ENCODE measurements at regions not wholly inside any gene's neighbourhood (a gene's known extent, or its start where the extent isn't known, plus 50 kb on each side); places are given as distances from the start of the nearest gene placed in this dataset.
"Not testable (repeated sequence)": the region's sequence is repeated elsewhere in the genome, so short reads cannot be mapped to it uniquely, and the experiment has no call there.

DNA sequence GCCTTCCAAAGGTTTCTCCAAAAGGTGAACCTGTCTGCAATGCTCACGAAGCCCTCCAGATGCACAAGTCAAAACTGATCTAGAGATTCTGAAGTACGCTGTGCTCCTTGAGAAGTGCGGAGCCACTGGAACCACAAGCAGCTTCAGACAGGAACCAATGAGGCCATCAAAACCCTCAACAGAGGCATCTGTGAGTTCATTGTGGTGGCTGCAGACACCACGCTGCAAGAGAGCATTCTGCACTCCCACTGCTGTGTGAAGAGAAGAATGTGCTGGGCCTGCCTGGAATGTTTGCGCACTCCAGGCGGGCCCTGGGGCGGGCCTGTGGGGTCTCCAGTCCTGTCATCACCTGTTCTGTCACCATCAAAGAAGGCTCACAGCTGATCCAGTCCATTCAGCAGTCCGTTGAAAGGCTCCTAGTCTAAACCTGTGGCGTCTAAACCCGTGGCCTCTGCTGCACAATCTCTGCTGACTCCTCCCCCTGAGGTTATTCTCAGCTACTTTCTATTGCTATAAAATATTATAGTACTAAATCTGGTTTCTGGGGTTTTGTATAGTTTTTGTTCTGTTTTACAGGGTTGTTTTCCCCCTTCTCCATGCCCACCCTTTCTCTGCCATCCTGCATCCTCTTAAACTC is 111.6 kb downstream of the PPIAL4A start:
- H3K27me3 ChIP-seq; ATAC-seq; H3K4me1 ChIP-seq; H3K9me3 ChIP-seq; DNase-seq; H3K4me3 ChIP-seq; intact Hi-C loops (cut with DNase I); H3K36me3 ChIP-seq; H3K27ac ChIP-seq: not testable (repeated sequence)
- 55 to 58% methylated on average over 3 of the region's 10 CpGs; no CpG with 5 or more reads in 2 of the 4 donors for WGBS, 4 donors

DNA sequence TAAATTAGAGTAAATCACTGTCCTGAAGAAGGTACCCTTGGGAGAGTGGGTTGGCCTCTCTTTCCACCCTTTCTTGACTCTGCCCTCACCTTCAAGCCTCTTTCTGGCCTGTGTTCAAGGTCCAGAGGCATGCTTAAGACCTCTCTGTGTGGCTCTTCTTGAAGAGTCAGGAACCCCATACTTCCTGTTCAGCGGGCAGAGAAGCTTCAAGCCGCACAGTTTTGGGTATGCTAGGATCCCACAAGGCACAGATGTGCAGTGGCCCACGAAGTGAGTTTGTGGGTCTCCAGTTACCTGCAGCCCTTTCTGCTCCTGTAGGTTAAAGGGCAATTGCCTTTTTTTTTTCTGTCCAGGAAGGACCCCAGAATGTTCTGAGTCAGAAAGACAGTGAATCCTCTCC is 113.7 kb downstream of the PPIAL4A start:
- WGBS, 4 donors: 69 to 80% methylated on average over 1 of the region's 3 CpGs; no CpG with 5 or more reads in 2 of the 4 donors
- ATAC-seq; intact Hi-C loops (cut with DNase I); H3K27ac ChIP-seq; DNase-seq; H3K4me1 ChIP-seq; H3K36me3 ChIP-seq; H3K9me3 ChIP-seq; H3K4me3 ChIP-seq: not testable (repeated sequence)
- H3K27me3 ChIP-seq: peaks cover 0 to 16% (median 6%) of the 10 kb centered on the region in 9 donors

DNA sequence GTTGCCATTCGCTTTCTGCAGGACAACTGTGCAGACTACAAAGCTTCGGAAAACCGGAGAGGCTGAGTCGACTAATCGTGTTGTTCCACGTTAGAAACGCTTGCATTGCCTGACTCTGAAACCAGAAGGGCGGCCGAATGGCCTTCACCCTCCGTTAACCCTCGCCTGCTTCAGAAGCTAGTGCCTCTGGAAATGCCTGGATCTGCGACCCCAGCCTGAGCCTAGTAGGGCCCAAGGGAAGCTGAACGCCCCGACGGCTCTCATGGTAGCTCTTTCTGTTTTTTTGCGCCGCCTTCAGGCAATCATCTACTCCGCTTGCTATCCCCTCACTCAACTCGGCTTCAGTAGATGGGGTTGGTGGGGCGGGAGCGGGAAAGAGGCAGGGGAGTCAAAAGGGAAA is 117.3 kb downstream of the PPIAL4A start:
- H3K4me1 ChIP-seq; DNase-seq; H3K27ac ChIP-seq; H3K9me3 ChIP-seq; H3K36me3 ChIP-seq; ATAC-seq; H3K4me3 ChIP-seq; intact Hi-C loops (cut with DNase I): not testable (repeated sequence)
- 11 to 20% (median 17%) methylated on average over 17 to 21 of the region's 21 CpGs for WGBS, 4 donors
- peaks cover 3 to 29% (median 6%) of the 10 kb centered on the region in 9 donors for H3K27me3 ChIP-seq

DNA sequence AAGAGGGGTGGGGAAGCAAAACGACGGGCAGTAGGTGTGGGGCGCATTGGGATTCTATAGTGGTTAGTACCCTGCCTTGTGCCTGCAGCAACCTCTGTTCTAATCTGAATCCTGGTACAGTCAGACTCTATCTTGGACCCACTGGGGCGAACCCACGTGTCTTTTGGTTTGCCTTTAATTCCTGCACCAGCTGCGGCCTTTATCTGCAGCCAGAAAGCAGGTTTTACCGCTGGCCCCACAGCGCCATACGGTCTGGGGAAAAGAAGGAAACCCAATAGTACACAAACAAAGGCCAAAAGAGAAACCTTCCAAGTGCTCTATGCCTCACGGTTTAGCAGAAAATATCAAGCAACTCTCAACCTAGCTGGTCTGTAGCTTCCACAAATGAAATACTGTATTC is 118.2 kb downstream of the PPIAL4A start:
- H3K9me3 ChIP-seq; H3K36me3 ChIP-seq; H3K4me1 ChIP-seq; H3K4me3 ChIP-seq; intact Hi-C loops (cut with DNase I); H3K27ac ChIP-seq; ATAC-seq: not testable (repeated sequence)
- peak in 1 of 5 donors; percentile 13 for DNase-seq
- peaks cover 3 to 29% (median 6%) of the 10 kb centered on the region in 9 donors for H3K27me3 ChIP-seq
- WGBS, 4 donors: 13 to 36% (median 24%) methylated on average over 7 of the region's 10 CpGs

DNA sequence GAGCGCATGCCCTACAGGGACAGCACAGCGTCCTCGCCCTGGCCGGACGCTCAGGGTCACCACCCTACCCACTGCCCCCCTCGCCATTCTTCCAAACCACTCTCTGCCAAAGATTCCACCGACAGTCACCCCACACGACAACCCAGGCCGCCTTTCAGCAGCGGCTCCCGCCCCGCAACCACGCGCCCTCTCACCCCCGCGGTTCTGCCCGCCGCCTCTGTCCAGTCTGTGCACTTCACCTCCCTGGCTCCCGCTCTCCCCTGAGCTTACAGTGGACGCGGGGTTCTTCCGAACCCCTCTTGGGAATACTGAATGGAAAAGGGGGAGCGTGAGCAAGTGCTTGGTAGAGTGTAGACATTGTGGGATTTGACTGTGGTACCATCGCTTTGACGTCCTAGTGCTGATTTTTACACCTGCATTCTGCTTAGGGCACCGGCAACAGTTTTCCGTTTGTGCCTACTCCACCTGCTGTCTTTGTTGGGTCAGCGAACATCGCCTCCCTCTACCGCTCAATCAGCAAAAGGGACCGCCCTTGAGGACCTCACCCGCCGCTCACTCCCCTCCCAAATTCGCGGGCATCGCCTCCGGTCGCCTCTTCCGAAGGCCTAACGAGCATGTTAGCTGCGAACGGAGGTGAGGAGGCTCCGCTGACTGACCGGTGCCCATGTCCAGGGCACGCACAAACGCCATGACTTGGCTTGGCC is 119.1 kb downstream of the PPIAL4A start:
- H3K9me3 ChIP-seq; ATAC-seq; H3K4me1 ChIP-seq; intact Hi-C loops (cut with DNase I); H3K36me3 ChIP-seq; H3K27ac ChIP-seq: not testable (repeated sequence)
- DNase-seq: peak in 1 of 5 donors; percentile 17
- WGBS, 4 donors: 4 to 9% (median 5%) methylated on average over 38 to 44 of the region's 46 CpGs
- Histone ChIP-seq H3K4me3 (peak overlapping the region in 7 of 12 donors; percentile 10 to 35 (median 15)), H3K27me3 (peaks cover 3 to 29% (median 6%) of the 10 kb centered on the region in 9 donors)

DNA sequence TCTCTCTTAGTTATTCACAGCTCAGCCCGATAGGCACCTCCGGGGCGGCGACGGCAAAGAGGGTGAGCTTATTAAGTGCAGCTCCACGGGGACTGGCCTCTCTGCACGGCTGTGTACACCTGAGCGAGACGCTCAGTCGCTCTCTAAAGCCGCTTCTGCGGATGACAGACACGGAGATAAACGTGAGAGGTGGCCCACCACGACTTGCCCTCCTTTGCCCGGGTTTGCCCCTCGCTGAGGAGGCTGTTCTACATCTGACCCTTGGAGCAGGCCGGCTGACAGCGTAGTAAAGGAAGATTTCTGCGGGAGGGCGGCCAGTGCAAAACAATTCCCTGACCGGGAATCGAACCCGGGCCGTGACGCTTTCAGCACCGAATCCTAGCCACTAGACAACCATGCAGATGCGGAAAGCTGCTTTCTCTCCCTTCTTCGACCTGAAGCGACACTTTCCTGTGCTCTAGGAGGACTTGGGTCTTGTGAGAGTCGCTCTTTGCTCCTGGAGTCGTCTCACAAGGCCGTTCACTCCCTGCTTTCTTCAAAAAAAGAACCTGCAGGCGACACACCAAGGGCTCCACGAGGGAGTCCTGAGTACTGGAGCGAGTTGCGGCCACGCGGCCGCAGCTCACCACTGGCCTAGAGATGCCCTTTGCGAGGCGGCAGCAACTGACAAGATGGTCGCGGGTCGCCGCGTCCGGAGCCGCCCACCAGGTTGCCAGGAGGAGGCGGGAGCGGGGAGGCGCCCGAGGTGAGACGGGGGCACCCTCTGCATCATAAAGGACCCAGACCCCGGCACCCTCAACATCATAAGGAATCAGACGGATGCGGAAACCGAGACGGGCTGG is 119.9 kb downstream of the PPIAL4A start:
- ATAC-seq; H3K4me1 ChIP-seq; H3K36me3 ChIP-seq; H3K27ac ChIP-seq; intact Hi-C loops (cut with DNase I); H3K9me3 ChIP-seq: not testable (repeated sequence)
- Histone ChIP-seq H3K27me3 (peaks cover 3 to 29% (median 6%) of the 10 kb centered on the region in 9 donors), H3K4me3 (peak overlapping the region in 6 of 12 donors; percentile 9 to 35 (median 14))
- WGBS, 4 donors: 2 to 5% (median 2%) methylated on average over 18 to 54 of the region's 59 CpGs
- peak in 3 of 5 donors; percentile 28 to 56 (median 33) for DNase-seq

DNA sequence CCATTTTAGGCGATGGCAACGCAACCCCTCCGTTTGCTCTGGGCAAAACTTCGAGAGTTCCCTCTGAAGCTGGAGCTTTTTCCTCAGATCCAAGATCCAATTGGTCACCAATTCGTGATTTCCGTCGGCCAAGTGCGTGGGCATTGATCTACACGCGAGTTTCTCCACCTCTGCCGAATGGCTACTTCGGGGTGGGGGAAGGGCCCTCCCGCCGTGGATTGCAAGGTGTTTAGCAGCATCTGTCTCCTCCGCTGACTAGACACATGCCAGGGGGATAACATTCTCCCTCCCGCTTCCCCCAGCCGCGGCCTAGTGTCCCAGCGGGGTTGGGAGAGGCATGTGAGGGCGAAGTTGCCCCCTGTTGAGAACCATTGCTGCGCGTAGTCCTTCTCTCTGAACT is 120.6 kb downstream of the PPIAL4A start:
- 15% methylated on average over 6 to 9 of the region's 22 CpGs; no CpG with 5 or more reads in 2 of the 4 donors for WGBS, 4 donors
- H3K36me3 ChIP-seq; H3K4me1 ChIP-seq; ATAC-seq; intact Hi-C loops (cut with DNase I); H3K9me3 ChIP-seq; DNase-seq; H3K4me3 ChIP-seq; H3K27ac ChIP-seq: not testable (repeated sequence)
- peaks cover 3 to 29% (median 6%) of the 10 kb centered on the region in 9 donors for H3K27me3 ChIP-seq

DNA sequence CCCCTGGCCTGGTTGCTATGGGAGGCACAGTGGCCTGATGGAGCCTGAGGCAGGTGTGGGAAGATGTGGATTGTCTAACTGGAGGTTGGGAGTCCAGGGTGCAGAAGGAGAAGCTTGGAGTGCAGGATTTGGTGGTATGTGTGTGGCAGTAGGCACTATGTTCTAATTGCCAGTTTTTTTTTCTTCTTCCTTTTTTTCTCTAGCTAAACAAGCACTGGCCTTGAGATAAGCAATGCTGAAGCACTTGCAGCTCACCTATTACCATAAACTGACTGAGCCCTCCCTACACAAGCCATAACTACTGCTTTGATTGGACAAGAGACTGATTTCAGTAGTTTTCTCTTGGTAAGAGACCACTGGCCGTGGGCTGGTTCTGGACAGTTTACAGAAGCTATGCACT is 123.6 kb downstream of the PPIAL4A start:
- H3K4me1 ChIP-seq; intact Hi-C loops (cut with DNase I); DNase-seq; H3K36me3 ChIP-seq; ATAC-seq; H3K9me3 ChIP-seq; H3K27ac ChIP-seq; H3K4me3 ChIP-seq: not testable (repeated sequence)
- peaks cover 0 to 13% (median 4%) of the 10 kb centered on the region in 9 donors for H3K27me3 ChIP-seq
- 66 to 80% (median 72%) methylated on average over 1 of the region's 1 CpG for WGBS, 4 donors

DNA sequence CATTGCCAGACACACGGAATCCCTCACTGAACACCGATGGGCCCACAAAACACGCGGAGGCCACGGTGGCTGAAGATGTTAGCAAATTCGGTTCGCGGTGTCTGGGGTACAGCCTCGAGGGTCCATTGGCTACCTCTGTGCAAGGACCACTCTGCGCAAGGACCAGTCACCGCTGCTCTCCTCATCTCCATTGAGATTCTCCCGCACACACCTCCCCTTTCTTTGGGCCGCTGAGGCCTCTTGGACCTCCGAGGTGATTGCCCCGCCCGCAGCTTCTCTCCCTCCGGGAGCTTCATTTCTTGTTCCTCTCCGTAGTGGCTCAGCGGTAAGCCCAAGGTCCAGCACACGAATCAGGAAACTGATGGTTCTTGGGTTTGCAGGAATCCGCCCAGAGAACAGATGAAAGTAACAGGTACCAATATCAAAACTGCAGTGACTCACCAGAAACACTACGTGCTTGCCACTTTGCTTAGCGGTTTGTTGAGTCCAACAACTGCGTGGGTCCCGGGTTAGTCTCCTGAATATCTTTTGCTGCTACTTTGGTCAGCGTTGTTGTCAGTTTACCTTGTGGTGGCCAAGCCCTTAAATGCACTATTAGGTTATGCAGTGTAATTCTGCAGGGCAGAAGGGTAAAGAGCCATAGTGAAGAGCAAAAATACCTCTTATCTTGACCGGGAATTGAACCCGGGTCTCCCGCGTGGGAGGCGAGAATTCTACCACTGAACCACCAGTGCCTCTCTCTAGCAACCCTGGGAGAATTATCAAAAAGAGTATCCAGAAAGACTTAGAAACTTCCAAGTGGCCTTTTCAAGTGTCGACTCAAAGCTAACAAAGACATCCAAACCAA is 126.8 kb downstream of the PPIAL4A start:
- H3K27ac ChIP-seq; intact Hi-C loops (cut with DNase I); H3K4me3 ChIP-seq; H3K9me3 ChIP-seq; H3K36me3 ChIP-seq; H3K27me3 ChIP-seq; H3K4me1 ChIP-seq: not testable (repeated sequence)
- ATAC-seq (peak in 2 of 4 donors; percentile 73 to 78), DNase-seq (peak in 3 of 5 donors; percentile 22 to 44 (median 23))
- WGBS, 4 donors: 13 to 57% (median 30%) methylated on average over 6 to 21 of the region's 32 CpGs
